Stimulated activated CD4-positive, alpha-beta T cell treated with anti-CD3 and anti-CD28 coated beads, Interleukin-12 subunit alpha, Interleukin-12 subunit beta, amount 100 ng/mL, for 24 hours (primary cell): ENCODE measurements at regions not wholly inside any gene's neighbourhood (a gene's known extent, or its start where the extent isn't known, plus 50 kb on each side); places are given as distances from the start of the nearest gene placed in this dataset.

Experiments used
- DNase-seq, 2 experiments: peaks; one replicate each; pipeline ENCODE4 v3.0.0-alpha.2; 2020; ENCODE audit warnings: low read depth in 2 of 2

DNA sequence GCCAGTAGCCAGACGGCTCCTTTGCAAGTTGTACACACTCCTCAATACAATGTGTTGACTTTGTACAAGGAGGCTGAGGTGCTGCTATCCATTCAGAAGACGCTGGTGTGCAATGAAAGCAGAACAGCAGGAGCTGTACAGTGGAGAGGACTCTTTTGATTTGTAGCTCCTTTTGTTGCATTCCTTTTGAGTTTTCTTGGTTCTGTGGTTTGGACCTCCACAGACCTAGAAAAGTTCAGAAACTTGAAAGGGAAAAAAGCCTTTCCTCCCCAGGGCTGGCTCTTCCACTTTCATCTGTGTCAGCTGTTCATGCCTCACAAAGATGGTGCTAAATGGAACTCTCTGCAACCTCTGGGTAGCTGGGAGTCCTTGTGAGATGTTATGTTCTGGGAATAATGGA is 117.4 kb downstream of the MAT2B start:
- DNase-seq = no peak

DNA sequence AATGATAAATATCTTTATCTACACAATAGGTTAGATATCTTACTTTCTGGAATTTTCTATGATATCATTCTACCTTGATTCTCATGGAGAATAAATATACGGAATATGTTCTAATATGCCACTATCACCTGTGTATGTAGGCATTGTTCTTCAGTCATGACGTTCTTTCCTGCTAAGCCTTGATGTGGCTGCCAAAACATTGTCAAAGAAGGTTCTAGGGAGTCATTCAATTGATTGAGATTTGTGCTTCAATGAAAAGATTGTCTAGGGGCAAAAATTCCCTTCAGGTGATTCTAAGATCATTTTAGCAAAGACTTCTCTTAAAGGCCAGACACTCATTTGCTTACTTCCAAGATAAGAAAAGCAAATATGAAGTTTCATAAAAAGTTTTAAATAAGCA is 118.1 kb downstream of the MAT2B start:
- DNase-seq = no peak

DNA sequence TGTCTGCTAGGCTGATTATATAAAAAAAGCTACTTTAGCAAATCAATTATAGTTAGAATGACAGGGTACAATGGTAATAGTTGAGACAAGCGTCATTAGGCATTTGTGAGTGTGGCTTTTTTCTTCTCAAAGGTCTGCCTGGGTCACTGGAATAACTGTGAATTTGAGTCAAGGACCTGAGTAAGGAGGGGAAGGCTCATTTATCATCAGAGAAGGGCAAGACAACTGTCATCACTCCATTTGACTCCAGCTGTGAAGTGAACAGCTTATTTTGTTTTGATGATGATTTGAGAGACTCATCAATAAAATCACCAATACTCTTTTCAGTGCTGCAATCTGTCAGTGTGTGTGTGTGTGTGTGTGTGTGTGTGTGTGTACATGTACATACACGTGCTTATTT is 118.6 kb downstream of the MAT2B start:
- no peak for DNase-seq

DNA sequence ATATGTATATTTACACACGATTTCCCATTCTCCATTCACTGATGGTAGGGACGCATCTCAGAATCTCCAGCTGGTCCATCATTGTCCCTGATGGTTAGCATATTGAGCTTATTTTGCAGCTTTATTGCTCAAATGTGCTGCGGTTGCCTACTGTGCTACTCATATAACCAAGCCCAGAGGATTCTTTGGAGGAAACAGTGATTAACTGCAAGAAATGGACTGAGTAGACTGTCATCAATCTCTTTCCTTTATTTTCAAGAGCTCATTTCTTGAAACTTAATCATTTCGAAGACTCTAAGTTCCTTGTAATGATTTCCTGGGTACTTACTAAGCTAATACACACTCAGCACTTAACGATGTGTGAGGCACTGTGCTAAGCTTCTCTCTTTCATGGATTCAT is 119.0 kb downstream of the MAT2B start:
- DNase-seq = no peak

DNA sequence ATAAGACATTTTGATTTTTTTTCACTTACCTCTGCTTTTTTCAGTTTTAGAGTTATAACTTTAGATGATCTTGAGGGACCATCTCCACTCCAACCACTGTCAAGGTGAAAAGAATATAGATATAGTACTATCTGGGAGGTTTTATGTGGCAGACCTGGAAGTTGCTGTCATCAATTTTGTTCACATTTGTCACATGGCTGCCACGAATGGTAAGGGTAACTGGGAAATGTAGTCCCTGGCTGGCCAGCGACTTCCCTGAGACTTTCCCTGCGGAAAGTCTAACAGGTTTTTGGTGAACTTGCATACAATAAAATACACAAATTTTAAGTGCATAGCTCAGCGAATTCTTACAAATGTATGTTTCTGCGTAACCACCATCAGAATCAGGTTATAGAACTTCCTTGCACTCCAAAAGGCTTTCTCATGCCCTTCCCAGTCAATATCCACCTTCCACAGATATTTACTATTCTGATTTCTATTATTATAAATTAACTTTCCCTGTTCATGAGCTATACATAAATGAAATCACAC is 121.5 kb downstream of the MAT2B start:
- DNase-seq = no peak

DNA sequence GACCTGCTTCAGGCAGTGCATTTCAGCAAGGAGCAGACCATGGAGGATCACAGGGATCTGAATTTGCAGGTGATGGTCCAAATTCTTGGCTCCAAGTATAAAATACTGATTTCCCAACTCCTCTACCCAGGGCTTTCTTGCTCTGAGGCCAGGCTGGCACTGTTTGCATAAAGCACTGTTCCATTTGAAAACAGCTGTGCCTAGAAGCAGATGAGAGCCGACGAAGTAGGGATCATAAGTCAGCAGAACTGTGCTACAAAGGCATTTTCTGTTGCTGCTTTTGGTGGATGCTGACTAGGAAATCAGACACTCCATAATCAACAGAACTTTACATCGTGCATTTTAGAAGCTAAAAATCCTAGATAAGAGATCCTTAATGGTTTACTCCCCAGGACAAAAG is 126.4 kb downstream of the MAT2B start:
- DNase-seq = no peak

DNA sequence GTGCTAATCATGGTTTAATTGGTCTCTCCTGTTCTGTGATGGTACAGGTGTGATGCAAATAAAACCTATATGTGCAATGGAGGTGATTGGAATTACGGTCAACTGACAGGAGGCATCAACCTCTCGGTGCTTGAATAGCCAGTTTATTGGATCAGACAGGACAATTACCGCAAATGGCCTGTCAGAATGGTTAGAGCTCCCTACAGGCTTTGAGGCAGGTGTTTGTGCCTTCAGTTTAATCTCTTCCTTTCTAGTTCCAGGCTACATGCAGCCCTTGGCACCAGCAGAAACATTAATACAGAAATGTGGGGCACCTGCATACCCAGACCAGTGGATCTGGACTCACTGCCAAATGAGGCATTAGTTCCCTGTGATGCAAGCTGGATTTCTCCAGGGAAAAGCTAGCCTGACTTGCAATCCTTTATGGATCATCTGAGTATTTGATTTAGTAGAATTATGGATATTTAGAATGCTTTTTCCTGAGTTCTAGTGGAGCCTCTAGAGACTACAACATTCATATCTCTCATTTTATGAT is 128.6 kb downstream of the MAT2B start:
- no peak for DNase-seq

DNA sequence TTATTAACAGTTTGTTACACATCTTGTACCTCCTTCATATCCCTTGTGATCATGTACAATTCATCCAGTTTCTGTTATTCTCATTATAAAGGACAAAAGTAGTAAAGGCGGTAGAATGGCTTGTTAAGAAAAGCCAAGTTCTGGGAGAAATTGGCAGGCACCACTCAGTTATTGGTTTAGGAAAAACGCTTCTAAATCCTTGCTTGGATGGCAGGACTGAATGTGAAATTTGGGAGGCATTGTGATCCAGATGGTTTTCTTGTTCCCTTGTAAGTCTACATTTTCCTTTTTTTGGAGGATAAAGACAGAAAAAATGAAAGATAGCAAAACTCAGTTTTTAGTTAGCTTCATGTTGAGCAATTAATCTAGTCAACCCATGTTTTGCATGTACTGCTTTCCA is 130.2 kb downstream of the MAT2B start:
- DNase-seq = no peak

DNA sequence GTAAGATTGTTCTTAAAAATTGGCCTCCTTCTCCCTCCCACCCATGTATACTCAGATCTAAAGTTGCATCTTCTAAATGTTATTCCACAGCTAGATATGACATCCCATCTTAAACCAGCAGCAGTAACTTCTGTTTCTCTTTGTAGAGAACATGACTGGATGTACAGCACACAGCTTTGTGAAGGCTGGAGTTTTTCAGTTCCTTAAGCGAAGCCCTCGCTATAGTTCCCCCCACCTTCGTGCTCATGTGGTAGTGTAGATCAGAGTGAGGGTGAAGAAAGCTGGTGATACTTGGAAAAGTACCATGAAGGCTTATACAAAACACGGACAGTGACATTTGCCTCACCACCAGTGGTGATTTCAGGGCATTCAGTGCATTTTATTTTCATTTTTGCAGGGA is 137.5 kb downstream of the MAT2B start:
- DNase-seq = no peak

DNA sequence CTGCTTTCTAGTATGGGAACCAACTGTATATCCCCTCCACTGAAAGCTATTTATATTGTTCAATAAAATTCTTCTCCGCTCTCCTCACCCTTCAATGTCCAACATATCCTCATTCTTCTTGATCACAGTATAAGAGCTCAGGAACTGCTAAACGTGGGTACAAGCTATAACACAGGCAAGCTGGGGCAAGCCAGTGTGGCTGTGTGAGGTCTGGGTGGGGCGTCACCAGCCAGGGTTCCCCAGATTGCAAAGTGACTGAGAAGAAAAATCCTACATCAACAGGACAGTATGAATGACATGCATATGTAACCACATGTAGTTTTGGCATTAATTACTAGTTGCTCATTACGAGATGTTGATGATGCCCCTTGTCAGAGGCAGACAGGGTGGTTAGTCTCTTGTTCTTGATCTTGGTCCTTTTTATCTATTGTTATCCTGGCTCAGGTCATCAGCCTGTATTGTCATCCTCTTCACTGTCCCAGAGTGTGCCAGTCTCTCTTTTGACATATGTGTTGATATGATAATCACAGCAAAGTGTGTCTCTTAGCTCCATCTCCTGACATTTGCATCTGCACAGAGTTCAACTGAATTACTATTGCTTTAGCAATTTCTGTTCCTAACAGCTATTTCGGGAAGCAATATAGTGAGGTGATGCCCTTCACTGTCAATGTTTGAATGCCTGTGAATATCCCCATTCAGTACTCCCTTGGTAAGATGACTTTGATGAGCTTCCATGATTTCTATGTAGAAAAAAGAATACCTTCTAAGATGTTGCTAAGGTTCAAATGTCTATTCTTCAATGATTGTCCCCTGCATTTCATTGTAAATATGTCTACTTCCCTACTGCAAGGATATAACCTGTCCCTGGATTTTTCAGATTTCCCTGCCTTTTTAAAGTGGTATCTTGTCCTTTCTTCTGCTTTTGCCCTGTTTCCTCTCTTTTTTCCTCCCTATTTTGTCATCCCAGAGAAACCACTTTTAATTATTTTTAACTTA is 140.3 kb downstream of the MAT2B start:
- no peak for DNase-seq

DNA sequence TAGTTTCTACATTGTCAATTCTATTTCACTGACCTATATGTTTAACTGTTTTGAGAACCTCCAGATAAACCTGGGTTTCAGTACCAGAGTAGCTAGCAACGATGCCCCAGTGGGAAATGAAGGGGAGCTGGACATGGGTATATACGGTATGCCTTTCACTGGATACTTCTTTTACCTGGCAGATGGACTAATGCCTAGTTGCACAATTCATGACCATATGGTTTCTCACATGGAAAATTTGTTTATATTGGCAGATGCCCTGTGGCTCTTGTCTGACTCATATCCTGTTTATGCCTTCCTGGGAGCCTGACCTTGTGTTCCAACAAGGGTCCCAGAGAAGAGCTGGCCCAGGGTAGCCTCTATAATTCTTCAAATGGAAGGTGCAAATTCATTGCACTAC is 144.1 kb downstream of the MAT2B start:
- no peak for DNase-seq

DNA sequence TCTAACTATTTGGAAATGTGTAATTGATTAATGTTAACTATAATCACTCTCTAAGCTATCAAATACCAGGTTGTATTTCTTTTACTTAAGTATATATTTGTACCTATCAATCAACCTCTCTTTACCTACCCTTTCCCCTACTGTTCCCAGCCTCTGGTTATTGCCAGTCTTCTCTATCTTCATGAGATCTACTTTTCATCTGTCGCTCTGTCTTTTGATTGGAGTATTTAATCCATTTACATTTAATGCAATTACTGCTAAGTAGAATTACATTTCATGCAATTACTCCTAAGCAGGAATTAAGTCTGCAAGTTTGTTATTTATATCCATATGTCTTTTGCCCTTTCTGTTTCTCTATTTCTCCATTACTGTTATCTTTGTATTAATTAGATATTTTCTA is 148.1 kb downstream of the MAT2B start:
- DNase-seq = no peak

DNA sequence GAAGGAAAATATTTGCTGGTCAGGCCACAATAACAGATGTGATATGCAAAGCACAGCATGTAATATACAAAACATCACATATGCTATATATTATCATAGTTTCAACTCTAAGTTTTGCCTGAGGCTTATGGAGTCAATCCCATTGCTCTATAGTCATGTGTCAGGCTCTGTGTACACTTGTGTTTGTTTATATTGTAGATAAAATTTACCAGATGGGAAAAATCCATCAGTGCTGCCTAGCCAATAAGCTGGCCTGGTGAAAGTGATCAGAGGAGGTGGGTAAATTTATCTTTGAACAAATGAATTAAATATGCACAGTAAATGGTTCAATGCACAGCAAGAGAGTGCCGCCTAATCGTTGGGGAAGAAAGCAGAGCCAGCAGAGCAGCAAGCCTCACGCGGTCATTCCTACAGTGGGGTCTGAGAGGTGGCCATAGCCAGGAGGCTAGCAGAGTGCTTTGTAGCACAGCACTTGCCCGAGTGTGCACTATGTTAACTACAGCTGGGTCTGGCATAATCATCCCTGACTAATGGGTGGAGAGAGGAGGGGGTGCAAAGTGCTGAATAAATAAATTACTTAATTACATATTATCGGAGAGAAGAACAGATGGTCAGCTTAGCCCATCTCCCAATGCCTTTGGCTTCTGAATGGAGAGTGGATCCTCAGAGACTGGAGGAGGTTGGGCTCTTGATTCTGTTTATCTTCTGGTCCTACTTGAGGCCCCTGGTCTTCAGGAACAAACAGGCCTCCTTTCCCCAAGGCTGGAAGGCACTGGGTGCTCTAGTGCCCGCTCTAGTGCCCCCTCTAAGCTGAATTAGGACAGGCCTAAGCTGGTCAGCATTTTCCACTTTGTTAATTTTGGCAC is 153.5 kb downstream of the MAT2B start:
- DNase-seq = no peak

DNA sequence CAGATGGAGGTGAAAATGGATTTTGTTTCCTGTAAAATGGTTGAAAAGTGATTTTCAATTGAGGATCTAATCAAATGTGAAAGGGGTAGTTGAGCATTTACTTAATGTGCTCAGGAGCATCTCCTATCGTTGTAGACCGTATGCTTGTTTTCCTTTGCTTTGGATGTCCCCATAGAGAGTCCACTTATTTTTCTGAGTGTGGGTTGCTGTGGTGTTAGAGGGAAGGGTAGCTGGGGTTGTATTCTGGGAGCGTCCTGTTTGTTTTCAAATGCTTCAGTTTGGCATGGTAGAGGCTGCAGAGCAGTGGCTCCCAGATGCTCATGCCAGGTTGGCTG is 154.1 kb downstream of the MAT2B start:
- no peak for DNase-seq

DNA sequence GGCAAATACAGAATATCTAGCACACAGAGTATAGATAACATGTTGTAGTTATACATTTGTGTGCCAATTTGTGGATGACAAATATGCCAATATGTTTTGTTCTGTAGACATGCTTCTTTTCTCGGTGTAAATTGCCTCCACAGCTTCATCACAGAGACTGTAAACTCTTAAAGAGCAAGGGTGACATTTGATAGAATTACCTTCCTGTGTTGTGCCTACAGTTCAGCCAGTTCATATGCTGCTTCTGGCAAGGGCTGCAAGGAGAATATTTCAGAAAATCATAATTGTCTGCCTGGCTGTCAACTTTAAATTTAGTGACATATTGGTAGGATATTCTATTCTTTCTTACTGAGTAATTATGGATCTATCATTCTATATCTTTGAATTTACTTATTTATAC is 155.1 kb downstream of the MAT2B start:
- no peak for DNase-seq

DNA sequence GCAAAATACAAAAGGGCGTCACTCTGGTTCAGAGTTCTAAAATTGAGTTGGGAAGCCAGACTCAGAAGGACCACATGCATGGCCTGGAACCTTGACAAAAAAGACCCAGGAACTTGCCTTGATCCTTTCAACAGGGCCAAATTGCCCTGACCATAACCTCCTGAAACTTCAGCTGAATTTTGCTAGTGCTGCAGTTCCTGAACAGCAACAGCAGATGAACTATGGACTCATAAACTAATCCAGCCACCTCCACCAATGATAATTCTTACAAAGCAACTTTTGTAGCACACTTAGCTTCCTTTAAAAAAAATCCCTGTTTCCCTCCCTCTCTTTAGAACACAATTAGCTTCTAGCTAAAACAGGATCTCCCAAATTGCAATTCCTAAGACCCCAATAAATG is 155.9 kb downstream of the MAT2B start:
- DNase-seq = no peak

DNA sequence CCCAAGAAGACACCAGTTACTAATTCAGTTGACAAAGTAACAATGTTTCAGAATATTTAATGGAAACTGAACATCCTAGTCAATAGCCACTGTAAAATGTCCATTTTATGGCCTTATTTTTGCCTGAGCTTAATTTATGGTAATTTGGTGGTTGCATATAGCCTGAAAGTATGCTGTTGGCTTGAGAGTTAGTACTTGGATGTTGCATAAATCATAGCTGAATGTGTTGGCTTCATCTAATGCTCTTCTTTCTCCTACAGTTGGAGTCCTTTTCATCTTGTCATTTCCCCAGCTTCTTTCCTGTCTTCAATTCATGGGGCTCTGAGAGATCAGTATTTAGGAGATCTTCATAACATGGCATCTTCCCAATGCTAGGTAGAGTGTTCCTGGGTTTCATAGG is 164.6 kb downstream of the MAT2B start:
- DNase-seq = no peak

DNA sequence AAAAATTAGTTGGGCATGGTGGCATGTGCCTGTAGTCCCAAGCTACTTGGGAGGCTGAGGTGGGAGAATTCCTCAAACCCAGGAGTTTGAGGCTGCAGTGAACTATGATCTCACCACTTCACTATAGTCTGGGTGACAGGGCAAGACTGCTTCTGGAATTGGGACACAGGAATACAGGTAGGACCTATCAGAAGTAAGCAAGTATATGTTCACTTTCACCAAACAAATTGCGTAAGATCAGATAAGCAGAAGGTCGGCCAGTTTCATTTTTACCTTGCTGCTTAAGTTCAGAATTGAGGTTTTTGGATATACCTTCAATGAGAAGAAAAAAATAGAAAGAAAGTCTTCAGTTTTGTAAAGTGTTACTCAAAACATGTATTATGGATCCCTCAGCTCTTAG is 171.7 kb downstream of the MAT2B start:
- no peak for DNase-seq

DNA sequence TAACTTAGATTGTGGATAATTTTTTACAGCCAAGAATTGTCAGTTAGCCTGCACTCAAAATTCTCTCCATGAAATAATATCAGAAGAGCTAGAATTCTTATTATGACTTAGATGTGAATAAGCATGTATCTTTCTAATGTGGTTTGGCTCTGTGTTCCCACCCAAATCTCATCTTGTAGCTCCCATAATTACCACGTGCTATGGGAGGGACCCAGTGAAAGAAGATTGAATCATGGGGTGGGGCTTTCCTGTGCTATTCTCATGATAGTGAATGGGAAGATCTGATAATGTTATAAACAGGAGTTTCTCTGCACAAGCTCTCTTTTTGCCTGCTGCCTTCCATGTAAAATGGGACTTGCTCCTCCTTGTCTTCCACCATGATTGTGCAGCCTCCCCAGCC is 176.8 kb downstream of the MAT2B start:
- DNase-seq = no peak

DNA sequence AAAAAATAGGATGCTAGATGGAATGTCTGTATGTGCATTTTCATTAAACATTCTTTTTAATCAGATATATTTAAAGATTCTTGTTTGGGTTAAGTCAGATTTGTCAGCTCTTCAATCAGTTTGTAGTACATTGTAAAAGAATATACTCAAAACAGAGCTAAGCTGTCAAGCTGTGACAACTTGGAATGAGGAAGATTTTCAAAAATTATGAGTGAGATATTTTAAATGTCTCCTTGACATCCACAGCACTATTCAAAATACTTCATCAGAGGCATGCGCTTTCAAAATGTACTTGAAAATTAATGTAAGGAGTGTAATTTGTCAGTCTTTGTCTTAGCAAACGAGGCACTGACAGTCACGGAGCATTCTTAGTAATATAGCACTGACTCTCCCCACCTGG is 182.0 kb downstream of the MAT2B start:
- DNase-seq = no peak

DNA sequence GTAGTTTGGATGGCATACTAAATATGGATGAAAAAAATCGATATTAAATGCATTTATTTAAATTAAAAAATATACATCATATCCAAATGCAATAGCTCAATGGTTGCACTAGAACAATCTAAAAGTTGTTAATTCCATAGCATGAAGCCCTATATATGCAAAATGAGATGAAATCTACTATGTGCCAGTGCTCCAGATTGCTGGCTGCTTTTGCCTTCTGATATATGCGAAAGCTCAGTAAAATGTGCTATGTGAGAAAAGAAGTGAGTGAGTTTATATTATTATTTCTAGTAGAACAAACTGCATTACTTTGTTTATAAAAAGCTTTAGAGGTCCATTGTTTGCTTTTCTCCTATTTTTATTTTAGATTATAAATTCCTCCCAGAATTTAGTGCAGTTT is 186.7 kb downstream of the MAT2B start:
- no peak for DNase-seq

DNA sequence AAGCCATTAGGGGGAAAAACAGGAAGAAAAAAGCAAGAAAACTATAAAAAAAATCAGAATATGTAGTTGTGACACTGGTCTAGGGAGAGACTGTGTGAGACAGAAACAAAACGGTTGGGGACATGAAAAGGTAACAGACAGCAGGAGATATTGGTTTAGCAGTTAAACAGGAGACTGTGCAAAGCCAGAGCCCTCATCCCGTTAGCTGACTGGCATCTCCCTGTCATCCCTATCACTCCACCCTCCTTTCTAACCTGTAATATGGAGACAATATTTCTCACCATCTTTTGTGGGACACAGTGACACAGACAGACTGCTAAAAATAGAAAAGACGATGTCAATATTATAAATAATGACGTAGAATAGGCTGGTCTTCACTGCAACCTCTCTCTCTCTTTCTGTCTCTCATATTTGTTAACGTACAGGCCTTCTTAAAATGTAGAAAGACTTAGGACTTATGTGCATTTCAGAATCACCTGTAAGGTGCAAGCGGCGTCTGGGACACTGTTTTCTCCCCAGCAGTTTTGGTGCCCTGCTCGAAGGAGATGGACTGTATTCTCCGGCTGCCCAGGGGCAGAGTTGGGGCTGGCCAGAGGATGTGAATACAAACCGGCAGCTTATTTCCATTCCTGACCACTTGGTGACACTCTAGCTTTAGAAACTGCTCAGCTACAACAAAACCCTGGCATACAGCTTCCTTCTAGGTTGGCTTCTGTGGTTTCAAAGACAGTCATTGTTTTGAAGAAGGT is 190.6 kb downstream of the MAT2B start:
- no peak for DNase-seq
